ENCODE measurements at regions not wholly inside any gene's neighbourhood (a gene's known extent, or its start where the extent isn't known, plus 50 kb on each side); places are given as distances from the start of the nearest gene placed in this dataset.

DNA sequence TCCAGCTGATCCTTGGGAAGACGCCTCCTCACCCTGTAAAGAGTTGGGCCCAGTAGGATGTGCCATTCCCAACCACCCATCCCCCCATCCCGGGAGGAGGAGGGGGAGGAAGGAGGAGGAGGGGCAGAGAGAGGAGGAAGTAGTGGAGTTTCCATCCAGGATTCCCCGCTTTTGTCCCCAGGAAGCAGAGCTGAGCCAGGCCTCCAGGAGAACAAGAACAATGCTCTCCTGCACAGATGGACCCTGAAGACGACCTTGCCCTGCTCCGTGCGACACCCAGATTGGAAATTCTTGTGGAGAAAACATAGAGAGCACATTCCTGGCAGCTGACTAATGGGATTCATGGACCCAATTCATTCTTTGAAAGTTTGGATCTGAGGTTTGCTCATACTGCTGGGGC, 132.3 kb upstream of the CRY1 start:
- DNase-seq, result no peak

- no peak for DNase-seq
Observed at GRCh38 chr12:107226126-107226525, 132.8 kb upstream of the CRY1 start.

DNA sequence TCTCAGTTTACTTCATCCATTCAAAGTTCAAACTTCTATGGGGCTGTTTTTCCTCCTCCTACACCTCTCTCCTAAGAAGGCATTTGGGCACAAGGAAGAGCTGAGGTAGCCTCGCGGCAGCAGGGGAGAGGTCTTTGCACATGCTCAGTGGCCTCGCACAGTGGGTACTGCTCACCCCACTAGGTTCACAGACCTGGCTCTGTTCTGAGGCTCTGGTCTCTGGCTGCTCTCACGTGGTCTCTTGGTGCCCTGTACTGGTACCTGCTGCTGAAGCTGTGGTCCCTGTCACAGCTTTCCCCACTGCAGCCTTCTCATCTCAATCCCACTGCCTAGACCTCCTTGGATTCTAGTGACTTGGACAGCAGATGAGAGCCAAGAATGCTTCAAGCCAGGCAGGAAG, 134.7 kb upstream of the CRY1 start:
- no peak for DNase-seq

GRCh38 chr12:107229827-107230226, 136.5 kb upstream of the CRY1 start:
- no peak for DNase-seq

GRCh38 chr12:107231303-107231702, 138.0 kb upstream of the CRY1 start:
- DNase-seq, result no peak

- no peak for DNase-seq
Observed at GRCh38 chr12:107233551-107233950, 140.2 kb upstream of the CRY1 start.

- DNase-seq, result no peak
Observed at GRCh38 chr12:107235600-107235999, 142.3 kb upstream of the CRY1 start.

DNA sequence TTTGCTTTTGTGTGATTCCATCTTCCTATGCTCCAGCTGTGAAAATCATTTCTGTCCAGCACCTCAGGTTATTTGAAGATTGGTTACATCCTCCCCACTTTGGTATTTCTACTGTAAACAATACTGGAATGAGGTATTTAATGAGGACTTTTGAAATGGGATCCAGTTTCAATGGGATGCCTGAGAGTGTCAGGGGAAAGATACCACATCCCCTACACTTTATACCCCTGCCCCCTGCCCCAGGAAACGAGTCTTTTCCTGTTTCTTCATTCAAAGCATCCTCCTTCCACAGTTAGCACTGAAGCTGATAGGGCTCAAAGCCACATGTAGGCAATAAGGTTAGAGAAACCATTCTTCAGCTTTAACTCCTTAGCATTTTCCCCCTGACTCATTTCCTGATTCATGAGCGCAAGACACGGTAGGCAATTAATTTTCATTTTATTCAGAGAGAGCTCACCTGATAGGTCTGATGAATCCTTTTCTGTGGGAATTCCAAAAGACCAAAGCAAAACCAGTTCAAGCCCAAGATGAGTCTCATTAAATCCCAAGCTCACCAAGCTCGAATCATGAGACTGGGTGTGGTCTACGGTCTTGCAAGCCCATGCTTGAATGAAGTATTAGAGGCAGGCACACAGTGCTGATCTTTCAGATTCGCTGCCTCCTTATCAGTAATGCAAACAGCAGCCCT, 143.6 kb upstream of the CRY1 start:
- peak; percentile 36 for DNase-seq

GRCh38 chr12:107238296-107238695, 144.9 kb upstream of the CRY1 start:
- no peak for DNase-seq

GRCh38 chr12:107241411-107241810, 148.1 kb upstream of the CRY1 start:
- DNase-seq, result no peak

- DNase-seq, result peak; percentile 41
Observed at GRCh38 chr12:107242189-107242588, 148.8 kb upstream of the CRY1 start.

GRCh38 chr12:107243341-107243740, 150.0 kb upstream of the CRY1 start:
- no peak for DNase-seq

- DNase-seq, result no peak
Observed at GRCh38 chr12:107244584-107244983, 151.2 kb upstream of the CRY1 start.

- no peak for DNase-seq
Observed at GRCh38 chr12:107247650-107248049, 154.3 kb upstream of the CRY1 start.

- no peak for DNase-seq
Observed at GRCh38 chr12:107248187-107248586, 154.8 kb upstream of the CRY1 start.

DNA sequence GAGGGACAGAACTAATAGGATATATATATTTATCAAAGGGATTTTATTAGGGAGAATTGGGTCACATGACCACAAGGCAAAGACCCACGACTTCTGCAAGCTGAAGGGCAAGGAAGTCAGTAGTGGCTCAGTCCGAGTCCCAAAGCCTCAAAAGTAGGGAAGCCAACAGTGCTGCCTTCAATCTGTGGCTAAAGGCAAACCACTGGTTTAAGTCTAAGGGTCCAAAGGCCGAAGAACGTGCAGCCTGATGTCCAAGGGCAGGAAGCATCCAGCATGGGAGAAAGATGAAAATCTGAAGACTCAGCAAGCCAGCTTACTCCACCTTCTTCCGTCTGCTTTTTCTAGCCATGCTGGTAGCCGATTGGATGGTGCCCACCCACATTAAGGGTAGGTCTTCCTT, 157.9 kb upstream of the CRY1 start:
- no peak for DNase-seq

DNA sequence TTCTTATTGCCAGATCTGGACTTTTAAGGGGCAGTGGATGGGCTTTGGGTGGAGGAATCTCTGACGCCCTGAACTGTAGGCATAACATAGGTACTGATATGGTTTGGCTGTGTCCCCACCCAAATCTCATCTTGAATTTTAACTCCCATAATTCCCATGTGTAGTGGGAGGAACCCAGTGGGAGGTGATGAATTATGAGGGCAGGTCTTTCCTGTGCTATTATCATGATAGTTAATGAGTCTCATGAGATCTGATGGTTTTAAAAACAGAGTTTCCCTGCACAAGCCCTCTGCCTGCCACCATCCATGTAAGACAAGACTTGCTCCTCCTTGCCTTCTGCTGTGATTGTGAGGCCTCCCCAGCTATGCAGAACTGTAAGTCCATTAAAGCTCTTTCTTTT, 160.0 kb upstream of the CRY1 start:
- no peak for DNase-seq

DNA sequence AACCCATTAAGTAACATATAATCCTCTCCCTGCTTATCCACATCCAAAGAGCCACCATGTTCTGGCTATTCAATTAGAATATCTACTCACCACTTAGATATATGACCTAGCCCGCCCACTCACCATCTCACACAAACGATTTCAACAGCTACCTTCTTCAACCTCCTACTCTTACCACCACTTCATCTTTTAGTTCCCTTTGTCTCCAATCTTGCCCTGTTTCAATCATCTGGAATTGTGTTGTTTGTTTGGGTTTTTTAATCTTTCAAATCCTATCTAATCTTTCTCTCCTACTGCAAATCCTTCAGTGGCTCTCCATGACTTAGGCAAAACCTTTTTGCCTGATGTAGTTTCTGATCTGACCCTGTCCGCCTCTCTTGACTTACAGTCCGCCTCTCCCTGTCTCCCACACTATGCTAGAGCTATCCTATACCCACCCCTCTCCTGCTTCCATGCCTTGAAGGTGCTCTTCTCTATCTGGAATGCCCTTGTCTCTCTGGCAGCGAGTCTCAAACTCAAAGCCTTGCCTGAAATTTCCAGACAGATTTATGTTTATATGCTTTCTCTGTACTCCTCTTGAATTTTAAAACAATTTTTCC, 161.0 kb upstream of the CRY1 start:
- DNase-seq, result no peak

- DNase-seq, result no peak
Observed at GRCh38 chr12:107258780-107259179, 165.4 kb upstream of the CRY1 start.

DNA sequence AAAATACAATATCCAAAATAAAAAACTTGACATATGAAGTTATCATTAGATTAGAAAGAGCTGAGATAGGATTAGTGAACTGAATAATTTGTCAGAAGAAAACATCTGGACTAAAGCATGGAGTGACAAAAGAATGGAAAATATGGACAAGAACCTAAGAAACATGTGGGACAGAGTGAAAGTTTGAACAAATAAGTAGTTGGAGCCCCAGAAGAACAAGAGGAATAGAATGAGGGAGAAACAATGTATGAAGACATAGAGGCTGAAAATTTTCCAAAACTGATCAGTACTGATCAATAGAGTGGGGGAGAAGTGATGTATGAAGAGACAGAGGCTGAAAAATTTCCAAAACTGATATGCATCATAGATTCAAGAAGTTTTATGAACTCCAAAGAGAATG, 170.6 kb upstream of the CRY1 start:
- no peak for DNase-seq

DNA sequence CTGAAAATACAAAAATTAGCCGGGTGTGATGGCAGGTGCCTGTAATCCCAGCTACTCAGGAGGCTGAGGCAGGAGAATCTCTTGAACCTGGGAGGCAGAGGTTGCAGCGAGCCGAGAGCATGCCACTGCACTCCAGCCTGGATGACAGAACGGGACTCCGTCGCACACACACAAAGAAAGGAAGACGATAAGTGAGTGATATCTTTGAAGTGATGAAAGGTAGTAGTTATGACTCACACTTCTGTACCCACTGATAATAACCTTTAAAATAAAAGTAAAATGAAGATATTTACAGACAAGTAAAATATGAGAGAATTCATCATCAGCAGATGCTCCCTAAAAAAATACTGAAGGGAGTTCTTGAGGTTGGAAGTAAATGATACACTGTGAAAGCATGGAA, 171.3 kb upstream of the CRY1 start:
- DNase-seq, result no peak

DNA sequence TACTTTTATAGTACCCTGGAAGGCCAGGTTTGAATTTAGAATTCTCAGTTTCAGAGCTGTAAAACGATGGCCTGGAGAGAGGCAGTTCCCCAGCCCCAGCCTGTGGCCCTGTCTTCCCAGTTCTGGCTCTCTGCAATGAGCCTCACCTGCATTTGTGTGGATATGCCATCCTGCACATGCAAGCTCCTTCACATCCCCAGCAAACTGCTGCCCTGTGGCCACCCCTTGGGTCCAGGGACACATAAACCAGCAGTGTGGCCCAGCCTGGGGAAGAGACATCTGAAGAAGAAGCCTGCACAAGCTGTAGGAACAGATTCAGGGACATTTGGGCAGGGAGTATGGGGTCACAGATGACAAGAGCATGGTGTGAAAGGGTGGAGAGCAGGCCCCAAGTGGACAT, 174.3 kb upstream of the CRY1 start:
- DNase-seq, result no peak

- DNase-seq, result no peak
Observed at GRCh38 chr12:107271523-107271922, 178.2 kb upstream of the CRY1 start.

DNA sequence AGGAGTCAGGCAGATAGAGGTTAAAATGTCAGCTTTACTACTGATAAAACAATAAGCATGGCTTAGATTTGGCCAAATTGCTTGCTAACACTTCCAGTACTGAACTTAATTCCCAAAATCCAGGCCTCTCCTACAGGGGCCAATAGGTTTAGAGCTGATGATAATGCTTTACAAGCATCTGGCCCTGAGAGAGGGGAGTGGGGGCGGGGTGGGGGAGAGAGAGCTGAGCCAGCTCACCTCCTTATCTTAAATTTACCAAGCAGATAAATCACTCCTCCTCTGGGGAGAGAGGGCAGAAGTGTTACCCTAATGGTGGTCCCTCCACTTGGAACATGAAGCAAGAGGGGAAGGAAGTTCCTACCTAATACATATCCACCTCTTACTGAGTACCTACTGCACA, 182.2 kb upstream of the CRY1 start:
- no peak for DNase-seq
